A673 (cell line): ENCODE measurements at regions not wholly inside any gene's neighbourhood (a gene's known extent, or its start where the extent isn't known, plus 50 kb on each side); places are given as distances from the start of the nearest gene placed in this dataset.

Experiments
- CTCF ChIP-seq: fragments of 300-800, 200-600 bp; sonication (generic); conservative IDR thresholded peaks from 2 replicates; pipeline ENCODE4 v1.5.1; 2017; ENCODE audit warnings: low read depth, mild to moderate bottlenecking, antibody characterized with exemption, low read length, moderate library complexity, mixed read lengths
- EZH2 ChIP-seq: fragments of 200-600 bp; sonication (generic); IDR thresholded peaks from 2 replicates; pipeline ENCODE4 v1.6.1; 2017; ENCODE audit warnings: borderline replicate concordance, low read depth, mild to moderate bottlenecking, mixed read lengths, antibody characterized with exemption, low read length; ENCODE audit not compliant: poor library complexity, severe bottlenecking

- TF ChIP-seq CTCF (no peak), EZH2 (no peak)
Measured at GRCh38 chr11:45374130-45374529, 88.0 kb upstream of the SYT13 start.
